Brain microvascular endothelial cell (primary cell): ENCODE measurements at regions not wholly inside any gene's neighbourhood (a gene's known extent, or its start where the extent isn't known, plus 50 kb on each side); places are given as distances from the start of the nearest gene placed in this dataset.

Source experiments
- DNase-seq: peaks from one replicate; pipeline ENCODE4 v3.0.0-alpha.2; 2020
- H3K27ac ChIP-seq: fragments of 250-450 bp; sonication (Bioruptor Pico); 2 replicates; pipeline ENCODE4 v1.5.1; 2020; ENCODE audit warnings: mild to moderate bottlenecking, moderate library complexity
- H3K27me3 ChIP-seq: fragments of 250-450 bp; sonication (Bioruptor Pico); replicated peaks from 2 replicates; pipeline ENCODE4 v1.5.1; 2020; ENCODE audit warnings: mild to moderate bottlenecking
- H3K36me3 ChIP-seq: fragments of 250-450 bp; sonication (Bioruptor Pico); replicated peaks from 2 replicates; pipeline ENCODE4 v1.5.1; 2020; ENCODE audit warnings: mild to moderate bottlenecking
- H3K4me3 ChIP-seq: 2 replicates; pipeline ENCODE4 v1.5.1; 2011; ENCODE audit warnings: low read depth, mild to moderate bottlenecking, control low read depth, low read length, moderate library complexity
- CTCF ChIP-seq: IDR thresholded peaks from 2 replicates; pipeline ENCODE4 v1.5.1; 2011; ENCODE audit warnings: low read depth, mild to moderate bottlenecking, moderate library complexity, low read length, control low read depth, inconsistent platforms; ENCODE audit errors: missing control alignments
- in situ Hi-C: cut with HindIII; loops from 2 replicates; pipeline ENCODE4 v1.10.0; 2017; ENCODE audit warnings: low sequenced_read_pairs, low pct_ligation_motif_present

- in situ Hi-C loops = no loop called here
Observed at GRCh38 chr18:38006541-38006940, 440.9 kb upstream of the CELF4 start.

DNA sequence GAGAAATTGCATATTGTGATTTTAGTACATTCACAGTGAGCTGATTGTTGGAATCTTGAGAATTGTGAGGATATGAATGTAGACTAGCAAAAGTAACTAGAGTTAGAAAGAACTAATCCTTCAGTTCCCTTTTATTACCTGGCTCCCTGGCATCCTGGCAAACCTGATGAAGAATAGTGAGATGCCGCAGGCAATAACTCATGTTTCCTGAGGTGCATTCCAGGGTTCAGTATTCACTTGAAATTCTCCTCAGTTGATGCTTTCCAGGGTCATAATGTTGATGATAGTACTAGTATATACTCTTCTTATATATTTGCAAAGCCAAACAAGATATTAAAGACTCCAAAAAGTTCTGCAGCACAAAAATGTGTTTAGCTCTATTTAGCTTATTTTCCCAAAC is 432.1 kb upstream of the CELF4 start:
- in situ Hi-C loops = no loop called here
- no peak for TF ChIP-seq CTCF
- H3K4me3 ChIP-seq = no peak overlapping the region
- no peaks in the 10 kb centered on the region for H3K36me3 ChIP-seq
- DNase-seq = no peak
- H3K27me3 ChIP-seq = no peaks in the 10 kb centered on the region
- no peak overlapping the region for H3K27ac ChIP-seq

More at GRCh38 chr18:38006541-38006940, 440.9 kb upstream of the CELF4 start:
- no peaks in the 10 kb centered on the region for H3K27me3 ChIP-seq
- H3K4me3 ChIP-seq = no peak overlapping the region
- no peak for TF ChIP-seq CTCF
- DNase-seq = no peak
- no peaks in the 10 kb centered on the region for H3K36me3 ChIP-seq
- H3K27ac ChIP-seq = no peak overlapping the region

- H3K27ac ChIP-seq = no peak overlapping the region
- no peaks in the 10 kb centered on the region for H3K27me3 ChIP-seq
- in situ Hi-C loops = no loop called here
- H3K4me3 ChIP-seq = no peak overlapping the region
- no peak for TF ChIP-seq CTCF
- H3K36me3 ChIP-seq = no peaks in the 10 kb centered on the region
- DNase-seq = no peak
Observed at GRCh38 chr18:37987901-37988300, 422.3 kb upstream of the CELF4 start.

GRCh38 chr18:37986665-37987064 is 421.1 kb upstream of the CELF4 start:
- Histone ChIP-seq H3K4me3 (no peak overlapping the region), H3K27me3 (no peaks in the 10 kb centered on the region), H3K36me3 (no peaks in the 10 kb centered on the region), H3K27ac (no peak overlapping the region)
- in situ Hi-C loops = no loop called here
- DNase-seq = no peak
- no peak for TF ChIP-seq CTCF

GRCh38 chr18:37985126-37985525 is 419.5 kb upstream of the CELF4 start:
- TF ChIP-seq CTCF = no peak
- in situ Hi-C loops = no loop called here
- no peaks in the 10 kb centered on the region for H3K36me3 ChIP-seq
- H3K27me3 ChIP-seq = no peaks in the 10 kb centered on the region
- H3K27ac ChIP-seq = no peak overlapping the region
- DNase-seq = no peak
- H3K4me3 ChIP-seq = no peak overlapping the region

DNA sequence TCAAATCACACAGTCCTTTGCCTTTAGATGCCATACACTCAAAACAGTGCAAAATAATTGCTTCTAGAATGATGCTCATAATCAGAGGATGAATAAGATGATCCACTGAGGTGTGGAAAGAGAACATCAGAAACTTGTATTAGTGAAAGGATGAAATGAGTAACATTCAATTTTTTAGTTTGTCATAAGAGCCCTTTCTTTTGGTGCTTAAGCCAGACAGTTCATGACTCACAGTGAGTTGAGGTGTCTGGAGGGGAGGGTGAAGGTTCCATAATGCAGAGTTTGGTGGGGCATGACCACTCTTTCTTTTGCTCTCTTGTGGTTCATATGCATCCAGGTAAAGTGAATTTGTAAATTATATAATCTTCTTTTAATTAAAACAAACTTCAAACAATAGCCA is 415.0 kb upstream of the CELF4 start:
- Histone ChIP-seq H3K27me3 (no peaks in the 10 kb centered on the region), H3K4me3 (no peak overlapping the region), H3K27ac (no peak overlapping the region), H3K36me3 (no peaks in the 10 kb centered on the region)
- DNase-seq = no peak
- TF ChIP-seq CTCF = no peak
- in situ Hi-C loops = no loop called here
